ENCODE measurements at regions not wholly inside any gene's neighbourhood (a gene's known extent, or its start where the extent isn't known, plus 50 kb on each side); places are given as distances from the start of the nearest gene placed in this dataset.

GRCh38 chrX:139286342-139286741 is 244.2 kb upstream of the F9 start:
- TF ChIP-seq EZH2phosphoT487 (IDR thresholded peaks at IDR 0.05; ENCODE audit: insufficient read depth, low read depth): no peak
- TF ChIP-seq EZH2 (IDR thresholded peaks at IDR 0.05; ENCODE audit: insufficient read depth, poor library complexity, severe bottlenecking): no peak
